OCI-LY7 (cell line): ENCODE measurements at regions not wholly inside any gene's neighbourhood (a gene's known extent, or its start where the extent isn't known, plus 50 kb on each side); places are given as distances from the start of the nearest gene placed in this dataset.

Experiments used
- BruUV-seq: library from RNA; stranded (reverse); fragments of 400-500 nt; replicated peaks from 2 replicates; lab custom pipeline; 2021; lab: Mats Ljungman, UMichigan
- CTCF ChIA-PET: fragments of 300-600 bp; sonication (Branson Sonifier 250); formaldehyde crosslinking; loops from one replicate; lab custom pipeline; 2022; ENCODE audit warnings: antibody characterized with exemption; ENCODE audit not compliant: unreplicated experiment; lab: Charles Lee
- POLR2A ChIA-PET: fragments of 300-600 bp; sonication (Branson Sonifier 250); formaldehyde crosslinking; loops from one replicate; lab custom pipeline; 2022; ENCODE audit warnings: antibody characterized with exemption; lab: Charles Lee
- DNase-seq: peaks from one replicate; pipeline ENCODE4 v3.0.0-alpha.2; 2015; ENCODE audit warnings: low spot score
- H2AFZ ChIP-seq: fragments of 200-600 bp; sonication (generic), shearing (Covaris generic); 2 replicates; pipeline ENCODE4 v1.6.1; 2014; ENCODE audit warnings: mild to moderate bottlenecking, antibody characterized with exemption, low read length, moderate library complexity
- H3K27ac ChIP-seq: fragments of 200-600 bp; sonication (generic); 2 replicates; pipeline ENCODE4 v1.5.1; 2014; ENCODE audit warnings: mixed run types, low read depth, mild to moderate bottlenecking, moderate library complexity, low read length, inconsistent platforms; ENCODE audit not compliant: poor library complexity, severe bottlenecking
- H3K36me3 ChIP-seq: fragments of 200-600 bp; sonication (generic); 2 replicates; pipeline ENCODE4 v1.6.1; 2014; ENCODE audit warnings: mild to moderate bottlenecking, antibody characterized with exemption, low read length, moderate library complexity, mixed read lengths; ENCODE audit not compliant: insufficient read depth
- H3K4me1 ChIP-seq: fragments of 200-600 bp; sonication (generic); 2 replicates; pipeline ENCODE4 v1.5.1; 2014; ENCODE audit warnings: mild to moderate bottlenecking, low read length; ENCODE audit not compliant: insufficient read depth, poor library complexity, severe bottlenecking
- H3K4me2 ChIP-seq: fragments of 200-600 bp; sonication (generic); 2 replicates; pipeline ENCODE4 v1.6.1; 2014; ENCODE audit warnings: mild to moderate bottlenecking, low read length
- H3K4me3 ChIP-seq: fragments of 200-600 bp; sonication (generic); 2 replicates; pipeline ENCODE4 v1.5.1; 2014; ENCODE audit warnings: mild to moderate bottlenecking, low read depth, low read length; ENCODE audit not compliant: poor library complexity, severe bottlenecking
- H3K79me2 ChIP-seq: fragments of 200-600 bp; sonication (generic); 2 replicates; pipeline ENCODE4 v1.6.1; 2016; ENCODE audit warnings: low read depth, mild to moderate bottlenecking, low read length, moderate library complexity, mixed read lengths; ENCODE audit not compliant: insufficient read depth
- H3K9me2 ChIP-seq: fragments of 200-600 bp; sonication (generic); 2 replicates; pipeline ENCODE4 v1.6.1; 2016; ENCODE audit warnings: mild to moderate bottlenecking, low read length, mixed read lengths; ENCODE audit not compliant: insufficient read depth
- H3K9me3 ChIP-seq: fragments of 200-600 bp; sonication (generic); 2 replicates; pipeline ENCODE4 v1.6.1; 2014; ENCODE audit warnings: mild to moderate bottlenecking, mixed run types, low read length, mixed read lengths
- H4K20me1 ChIP-seq: fragments of 200-600 bp; sonication (generic); 2 replicates; pipeline ENCODE4 v1.6.1; 2014; ENCODE audit warnings: mild to moderate bottlenecking, antibody characterized with exemption, low read length, moderate library complexity, mixed read lengths; ENCODE audit not compliant: insufficient read depth
- CTCF ChIP-seq: fragments of 200-600 bp; sonication (generic); conservative IDR thresholded peaks from 2 replicates; pipeline ENCODE4 v1.5.1; 2014; ENCODE audit warnings: mild to moderate bottlenecking, antibody characterized with exemption, low read length, moderate library complexity, mixed read lengths
- EZH2phosphoT487 ChIP-seq: fragments of 200-600 bp; sonication (generic); IDR thresholded peaks from 2 replicates; pipeline ENCODE4 v1.6.1; 2018; ENCODE audit warnings: low read depth, borderline replicate concordance, mild to moderate bottlenecking, mixed run types, antibody characterized with exemption, low read length, moderate library complexity, mixed read lengths
- intact Hi-C: fragments of 100-400 bp; cut with micrococcal nuclease; formaldehyde crosslinking; loops from one replicate; pipeline ENCODE4 v1.10.0; 2022; ENCODE audit not compliant: unreplicated experiment

- Histone ChIP-seq H3K4me2 (no peak overlapping the region), H3K27ac (no peak overlapping the region), H3K79me2 (no peaks in the 10 kb centered on the region), H3K36me3 (no peaks in the 10 kb centered on the region), H4K20me1 (no peaks in the 10 kb centered on the region), H3K9me2 (no peaks in the 10 kb centered on the region), H3K4me3 (no peak overlapping the region), H3K9me3 (no peaks in the 10 kb centered on the region), H2AFZ (no peak overlapping the region), H3K4me1 (no peaks in the 10 kb centered on the region)
- intact Hi-C loops: no loop called here
- ChIA-PET POLR2A (no interaction called here), CTCF (no interaction called here)
- no peak for TF ChIP-seq CTCF
- TF ChIP-seq EZH2phosphoT487: no peak
- no TSS peak for BruUV-seq
- DNase-seq: no peak
Observed at GRCh38 chr6:145189836-145190235, 545.5 kb downstream of the EPM2A start.

GRCh38 chr6:145194389-145194788, 540.9 kb downstream of the EPM2A start:
- Histone ChIP-seq H3K4me3 (no peak overlapping the region), H3K4me1 (no peaks in the 10 kb centered on the region)
- BruUV-seq: no TSS peak

GRCh38 chr6:145199961-145200360, 535.4 kb downstream of the EPM2A start:
- Histone ChIP-seq H3K79me2 (no peaks in the 10 kb centered on the region), H3K27ac (no peak overlapping the region), H4K20me1 (no peaks in the 10 kb centered on the region), H3K4me3 (no peak overlapping the region), H2AFZ (no peak overlapping the region), H3K4me1 (no peaks in the 10 kb centered on the region), H3K36me3 (no peaks in the 10 kb centered on the region), H3K4me2 (no peak overlapping the region), H3K9me2 (no peaks in the 10 kb centered on the region), H3K9me3 (no peaks in the 10 kb centered on the region)
- intact Hi-C loops: no loop called here
- BruUV-seq: no TSS peak
- TF ChIP-seq CTCF (no peak), EZH2phosphoT487 (no peak)
- DNase-seq: no peak
- ChIA-PET POLR2A (no interaction called here), CTCF (no interaction called here)

More at GRCh38 chr6:145194389-145194788, 540.9 kb downstream of the EPM2A start:
- Histone ChIP-seq H3K4me2 (no peak overlapping the region), H3K79me2 (no peaks in the 10 kb centered on the region), H3K27ac (no peak overlapping the region), H3K36me3 (no peaks in the 10 kb centered on the region), H2AFZ (no peak overlapping the region), H3K9me3 (no peaks in the 10 kb centered on the region), H4K20me1 (no peaks in the 10 kb centered on the region), H3K9me2 (no peaks in the 10 kb centered on the region)
- TF ChIP-seq EZH2phosphoT487 (no peak), CTCF (no peak)
- no peak for DNase-seq
- ChIA-PET POLR2A (interaction anchor here (0.6 to 1.4 kb wide), 2 partner anchors 19 to 124 kb away, joined by 3 read pairs; no protein-coding TSS in a partner anchor), CTCF (no interaction called here)
- intact Hi-C loops: no loop called here
